ENCODE measurements at regions not wholly inside any gene's neighbourhood (a gene's known extent, or its start where the extent isn't known, plus 50 kb on each side); places are given as distances from the start of the nearest gene placed in this dataset.

DNA sequence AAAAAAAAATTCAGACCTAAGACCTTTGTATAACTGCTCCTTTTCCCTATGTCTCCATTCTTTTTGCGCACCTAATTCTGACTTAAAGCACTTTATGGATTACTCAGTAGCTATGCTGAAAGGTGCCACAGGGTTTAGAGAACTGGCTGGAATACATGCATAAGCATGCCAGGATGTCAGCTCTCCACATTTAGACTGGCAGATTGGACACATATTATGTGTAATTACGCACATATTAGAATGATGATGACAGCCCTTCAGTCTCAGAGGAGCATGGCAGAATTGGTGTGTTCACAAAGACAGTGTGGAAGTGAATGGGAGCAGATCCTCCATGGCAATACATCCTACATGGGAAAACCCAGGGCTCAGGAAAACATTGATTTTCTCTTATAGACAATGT lies 108.1 kb upstream of the LSAMP start:
- no peak overlapping the region for H3K4me3 ChIP-seq (replicated peaks in 1 of 2; ENCODE audit: low read depth in 2 of 2, low read length in 2 of 2)
- no peak for DNase-seq (ENCODE audit: low read depth in 2 of 2)
- TF ChIP-seq, protein P1, sequence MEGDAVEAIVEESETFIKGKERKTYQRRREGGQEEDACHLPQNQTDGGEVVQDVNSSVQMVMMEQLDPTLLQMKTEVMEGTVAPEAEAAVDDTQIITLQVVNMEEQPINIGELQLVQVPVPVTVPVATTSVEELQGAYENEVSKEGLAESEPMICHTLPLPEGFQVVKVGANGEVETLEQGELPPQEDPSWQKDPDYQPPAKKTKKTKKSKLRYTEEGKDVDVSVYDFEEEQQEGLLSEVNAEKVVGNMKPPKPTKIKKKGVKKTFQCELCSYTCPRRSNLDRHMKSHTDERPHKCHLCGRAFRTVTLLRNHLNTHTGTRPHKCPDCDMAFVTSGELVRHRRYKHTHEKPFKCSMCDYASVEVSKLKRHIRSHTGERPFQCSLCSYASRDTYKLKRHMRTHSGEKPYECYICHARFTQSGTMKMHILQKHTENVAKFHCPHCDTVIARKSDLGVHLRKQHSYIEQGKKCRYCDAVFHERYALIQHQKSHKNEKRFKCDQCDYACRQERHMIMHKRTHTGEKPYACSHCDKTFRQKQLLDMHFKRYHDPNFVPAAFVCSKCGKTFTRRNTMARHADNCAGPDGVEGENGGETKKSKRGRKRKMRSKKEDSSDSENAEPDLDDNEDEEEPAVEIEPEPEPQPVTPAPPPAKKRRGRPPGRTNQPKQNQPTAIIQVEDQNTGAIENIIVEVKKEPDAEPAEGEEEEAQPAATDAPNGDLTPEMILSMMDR (IDR thresholded peaks at IDR 0.05; ENCODE audit: low read depth, low read length) = no peak

DNA sequence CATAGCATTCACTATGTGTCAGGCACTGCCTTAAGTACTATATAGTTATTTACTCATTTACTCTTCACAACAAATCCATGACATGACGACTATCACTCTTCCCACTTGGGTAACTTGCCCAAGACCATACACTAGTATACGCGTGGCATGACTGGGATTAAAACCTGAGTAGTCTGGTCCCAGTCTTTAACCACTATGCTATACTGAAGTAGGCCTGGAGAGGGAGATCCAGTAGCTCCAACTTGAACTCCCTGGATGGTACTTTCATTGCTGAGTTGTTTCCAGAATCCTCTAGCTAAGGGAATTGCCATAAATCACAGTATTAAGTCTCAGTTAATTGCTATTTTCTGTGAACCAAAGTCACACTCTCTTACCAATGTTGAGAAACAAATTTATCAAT lies 116.2 kb upstream of the LSAMP start:
- TF ChIP-seq, protein P1 (IDR thresholded peaks at IDR 0.05; ENCODE audit: low read depth, low read length) = no peak
- H3K4me3 ChIP-seq (replicated peaks in 1 of 2; ENCODE audit: low read depth in 2 of 2, low read length in 2 of 2) = no peak overlapping the region
- no peak for DNase-seq (ENCODE audit: low read depth in 2 of 2)

DNA sequence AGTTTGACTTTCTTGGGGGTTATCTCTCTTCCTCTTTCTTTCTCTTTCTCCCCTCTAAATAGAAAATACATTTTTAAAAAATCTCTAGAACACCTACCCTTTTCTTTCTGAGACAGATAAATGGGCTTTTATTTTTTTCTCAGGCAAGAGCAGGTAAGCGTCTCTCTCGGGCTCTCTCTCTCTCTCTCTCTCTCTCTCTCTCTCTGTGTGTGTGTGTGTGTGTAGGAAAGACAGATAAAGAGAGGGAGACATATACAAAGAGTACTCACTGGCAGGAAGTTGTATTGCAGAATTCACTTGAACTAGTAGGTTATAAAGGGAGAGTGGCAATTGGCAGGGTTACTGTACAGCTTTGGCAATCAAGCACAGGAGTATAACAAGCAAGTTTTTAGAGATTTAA lies 118.1 kb upstream of the LSAMP start:
- no peak for DNase-seq (ENCODE audit: low read depth in 2 of 2)
- TF ChIP-seq, protein P1 (IDR thresholded peaks at IDR 0.05; ENCODE audit: low read depth, low read length) = no peak

DNA sequence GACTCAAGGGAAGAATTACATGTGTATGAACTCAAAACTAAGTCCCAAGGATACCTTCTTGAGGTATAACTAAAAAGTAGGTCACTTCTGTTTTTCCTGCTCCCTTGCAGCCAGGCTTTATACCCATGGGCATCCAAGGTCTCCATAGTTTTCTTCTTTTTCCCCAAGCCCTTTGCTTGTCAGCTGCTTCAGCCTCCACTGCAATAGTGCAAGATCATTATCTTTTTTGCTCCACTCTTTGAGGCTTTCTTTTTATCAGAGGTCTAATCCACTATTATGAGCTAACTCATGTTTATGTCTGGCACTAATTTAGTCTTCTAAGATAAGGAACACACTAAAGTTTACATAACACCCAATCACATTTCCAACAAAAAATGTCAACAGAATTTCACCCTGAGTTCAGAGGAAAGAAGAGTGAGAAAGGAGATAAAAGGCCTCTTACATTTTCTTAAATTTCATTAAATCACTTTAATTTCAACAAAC lies 121.2 kb upstream of the LSAMP start:
- TF ChIP-seq, protein P1 (IDR thresholded peaks at IDR 0.05; ENCODE audit: low read depth, low read length) = no peak
- DNase-seq (ENCODE audit: low read depth in 2 of 2) = no peak
- H3K4me3 ChIP-seq (replicated peaks in 1 of 2; ENCODE audit: low read depth in 2 of 2, low read length in 2 of 2) = no peak overlapping the region

More for the DNA sequence above, 118.1 kb upstream of the LSAMP start:
- no peak overlapping the region for H3K4me3 ChIP-seq (replicated peaks in 1 of 2; ENCODE audit: low read depth in 2 of 2, low read length in 2 of 2)

DNA sequence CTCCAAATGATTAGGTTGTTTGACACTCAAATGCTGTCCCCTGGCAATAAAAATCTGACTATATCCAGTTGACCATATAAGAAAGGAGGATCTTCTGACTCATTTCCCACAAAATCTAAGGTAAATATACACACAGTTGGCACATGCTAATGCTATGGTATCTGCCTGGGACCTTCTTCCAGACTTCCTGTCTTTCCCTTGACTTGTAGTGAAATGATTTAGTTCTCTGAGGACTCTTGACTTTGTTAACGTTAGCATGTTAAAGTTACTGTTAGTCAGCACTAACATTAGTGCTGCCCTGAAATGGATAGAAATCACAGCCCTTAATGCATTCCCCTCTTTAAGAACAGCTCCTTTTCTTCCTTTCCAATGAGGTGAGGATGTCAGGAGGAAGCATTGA lies 124.3 kb upstream of the LSAMP start:
- no peak overlapping the region for H3K4me3 ChIP-seq (replicated peaks in 1 of 2; ENCODE audit: low read depth in 2 of 2, low read length in 2 of 2)
- DNase-seq (ENCODE audit: low read depth in 2 of 2) = no peak
- TF ChIP-seq, protein P1 (IDR thresholded peaks at IDR 0.05; ENCODE audit: low read depth, low read length) = no peak

DNA sequence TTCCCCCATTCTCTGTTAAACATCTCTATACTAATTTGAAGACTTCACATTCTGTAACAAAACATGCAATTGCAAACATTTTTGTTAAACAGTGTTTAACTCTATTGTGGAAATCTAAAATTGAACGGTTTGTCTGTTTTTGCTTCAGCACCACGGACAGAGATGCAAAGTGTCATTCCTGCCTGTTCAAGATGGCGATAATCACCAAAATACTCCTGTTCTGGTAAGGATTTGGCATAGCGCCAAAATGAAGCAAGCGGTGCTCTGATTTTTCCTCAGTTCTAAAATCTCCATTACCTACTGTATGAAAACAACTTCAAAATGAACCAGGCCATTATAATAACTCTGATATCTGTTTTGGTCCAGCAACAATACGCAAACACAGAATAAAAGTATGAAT lies 129.7 kb upstream of the TUSC7 start:
- peak; percentile 2 to 3 for DNase-seq (ENCODE audit: low read depth in 2 of 2)
- no peak overlapping the region for H3K4me3 ChIP-seq (replicated peaks in 1 of 2; ENCODE audit: low read depth in 2 of 2, low read length in 2 of 2)
- TF ChIP-seq, protein P1 (IDR thresholded peaks at IDR 0.05; ENCODE audit: low read depth, low read length) = no peak

DNA sequence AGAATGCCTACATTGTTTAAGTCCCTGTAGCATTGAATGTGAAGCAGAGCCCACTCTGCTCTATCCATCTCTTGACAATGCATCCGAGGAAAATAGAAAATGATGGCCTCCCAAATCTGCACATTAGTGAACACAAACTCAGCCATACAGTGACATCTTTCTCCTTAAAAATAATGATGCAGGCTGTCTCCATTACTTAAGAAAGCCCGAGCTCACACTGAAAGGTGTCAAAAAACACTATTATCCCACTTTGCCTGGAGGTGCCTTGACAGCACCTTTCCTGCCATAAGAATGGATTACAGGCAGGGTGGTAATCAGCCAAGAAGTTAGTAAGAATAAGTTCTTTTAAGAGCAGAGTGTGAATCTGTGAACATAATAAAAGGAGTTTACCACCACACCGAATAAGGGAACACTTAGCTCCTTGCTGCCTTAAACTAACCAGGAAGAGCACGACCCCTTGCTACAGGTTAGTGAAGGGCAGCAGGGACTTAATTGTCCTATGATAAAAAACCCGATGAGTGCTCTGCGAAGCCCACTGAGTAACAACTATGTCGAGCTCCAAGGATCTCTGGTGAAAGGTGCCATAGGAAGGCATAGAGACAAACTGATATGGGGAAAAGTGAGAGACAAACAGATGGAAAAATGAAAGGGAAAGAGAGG lies 123.2 kb upstream of the TUSC7 start:
- no peak overlapping the region for H3K4me3 ChIP-seq (replicated peaks in 1 of 2; ENCODE audit: low read depth in 2 of 2, low read length in 2 of 2)
- no peak for DNase-seq (ENCODE audit: low read depth in 2 of 2)
- TF ChIP-seq, protein P1 (IDR thresholded peaks at IDR 0.05; ENCODE audit: low read depth, low read length) = no peak
